Stomach (tissue), 4 donors: ENCODE measurements at regions not wholly inside any gene's neighbourhood (a gene's known extent, or its start where the extent isn't known, plus 50 kb on each side); places are given as distances from the start of the nearest gene placed in this dataset.

Experiments used
- POLR2AphosphoS5 ChIP-seq, 3 donors: sonication (generic); formaldehyde crosslinking; IDR thresholded peaks; one replicate each; pipeline ENCODE4 v1.6.1; 2016; ENCODE audit warnings: antibody characterized with exemption in 3 of 3
- TF ChIP-seq, protein P1 (sequence below), 7 experiments: fragments of 450-650 bp in 4 of 7; fragments of 200-600 bp in 3 of 7; sonication (generic) in 3 of 7; IDR thresholded peaks; one replicate each; pipeline ENCODE4 v1.5.1; 2016 to 2019; ENCODE audit warnings: antibody characterized with exemption in 7 of 7, control low read depth in 2 of 7, mild to moderate bottlenecking in 1 of 7

DNA sequence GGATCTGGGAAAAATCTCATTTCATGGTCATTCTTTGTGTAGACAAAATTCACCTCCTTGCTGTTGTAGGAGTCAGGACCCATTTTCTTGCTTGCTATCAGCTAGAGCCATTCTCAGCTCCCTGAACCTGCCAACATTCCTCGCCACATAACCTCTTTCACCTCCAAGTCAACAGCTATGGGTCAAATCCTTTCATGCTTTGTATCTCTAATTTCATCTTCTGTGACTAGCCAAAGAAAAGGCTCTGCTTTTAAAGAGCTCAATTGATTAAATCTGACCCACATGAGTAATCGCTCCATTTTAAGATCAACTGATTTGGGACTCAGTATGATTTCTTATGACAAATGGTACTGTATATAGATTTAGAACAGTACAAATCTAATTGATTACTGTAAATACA, 89.2 kb upstream of the FOXG1 start:
- TF ChIP-seq, protein P1, sequence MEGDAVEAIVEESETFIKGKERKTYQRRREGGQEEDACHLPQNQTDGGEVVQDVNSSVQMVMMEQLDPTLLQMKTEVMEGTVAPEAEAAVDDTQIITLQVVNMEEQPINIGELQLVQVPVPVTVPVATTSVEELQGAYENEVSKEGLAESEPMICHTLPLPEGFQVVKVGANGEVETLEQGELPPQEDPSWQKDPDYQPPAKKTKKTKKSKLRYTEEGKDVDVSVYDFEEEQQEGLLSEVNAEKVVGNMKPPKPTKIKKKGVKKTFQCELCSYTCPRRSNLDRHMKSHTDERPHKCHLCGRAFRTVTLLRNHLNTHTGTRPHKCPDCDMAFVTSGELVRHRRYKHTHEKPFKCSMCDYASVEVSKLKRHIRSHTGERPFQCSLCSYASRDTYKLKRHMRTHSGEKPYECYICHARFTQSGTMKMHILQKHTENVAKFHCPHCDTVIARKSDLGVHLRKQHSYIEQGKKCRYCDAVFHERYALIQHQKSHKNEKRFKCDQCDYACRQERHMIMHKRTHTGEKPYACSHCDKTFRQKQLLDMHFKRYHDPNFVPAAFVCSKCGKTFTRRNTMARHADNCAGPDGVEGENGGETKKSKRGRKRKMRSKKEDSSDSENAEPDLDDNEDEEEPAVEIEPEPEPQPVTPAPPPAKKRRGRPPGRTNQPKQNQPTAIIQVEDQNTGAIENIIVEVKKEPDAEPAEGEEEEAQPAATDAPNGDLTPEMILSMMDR (IDR thresholded peaks at IDR 0.05) = no peak
- TF ChIP-seq POLR2AphosphoS5 (IDR thresholded peaks at IDR 0.05) = no peak
